ENCODE measurements at regions not wholly inside any gene's neighbourhood (a gene's known extent, or its start where the extent isn't known, plus 50 kb on each side); places are given as distances from the start of the nearest gene placed in this dataset.

- no peak for DNase-seq
Measured at GRCh38 chr11:134562196-134562595, 150.2 kb upstream of the B3GAT1 start.

- no peak for DNase-seq
Measured at GRCh38 chr11:134561331-134561720, 149.3 kb upstream of the B3GAT1 start.

- no peak for DNase-seq
Measured at GRCh38 chr11:134560566-134561330, 148.7 kb upstream of the B3GAT1 start.

DNA sequence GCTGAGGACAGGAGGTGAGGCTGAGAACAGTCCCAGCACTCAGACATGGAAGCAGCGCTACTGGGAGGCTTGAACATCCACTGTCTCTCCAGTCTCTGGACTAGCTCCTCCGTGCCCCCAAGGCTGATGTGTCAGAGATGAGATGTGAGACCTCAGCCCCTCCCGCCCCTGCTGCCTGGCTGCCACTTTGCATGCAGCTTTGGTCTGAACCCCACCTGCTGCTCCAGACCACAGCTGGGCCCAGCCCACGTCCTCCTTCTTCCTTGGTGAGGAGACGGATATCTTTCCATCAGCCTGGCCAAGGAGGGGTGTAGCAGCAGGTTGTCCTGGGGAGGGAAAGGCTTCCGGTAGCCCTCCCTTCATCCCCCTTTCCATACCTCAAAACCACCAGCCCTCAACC is 148.0 kb upstream of the B3GAT1 start:
- DNase-seq: no peak

GRCh38 chr11:134559602-134559962 is 147.5 kb upstream of the B3GAT1 start:
- DNase-seq: no peak

- no peak for DNase-seq
Measured at GRCh38 chr11:134558916-134559601, 147.0 kb upstream of the B3GAT1 start.

DNA sequence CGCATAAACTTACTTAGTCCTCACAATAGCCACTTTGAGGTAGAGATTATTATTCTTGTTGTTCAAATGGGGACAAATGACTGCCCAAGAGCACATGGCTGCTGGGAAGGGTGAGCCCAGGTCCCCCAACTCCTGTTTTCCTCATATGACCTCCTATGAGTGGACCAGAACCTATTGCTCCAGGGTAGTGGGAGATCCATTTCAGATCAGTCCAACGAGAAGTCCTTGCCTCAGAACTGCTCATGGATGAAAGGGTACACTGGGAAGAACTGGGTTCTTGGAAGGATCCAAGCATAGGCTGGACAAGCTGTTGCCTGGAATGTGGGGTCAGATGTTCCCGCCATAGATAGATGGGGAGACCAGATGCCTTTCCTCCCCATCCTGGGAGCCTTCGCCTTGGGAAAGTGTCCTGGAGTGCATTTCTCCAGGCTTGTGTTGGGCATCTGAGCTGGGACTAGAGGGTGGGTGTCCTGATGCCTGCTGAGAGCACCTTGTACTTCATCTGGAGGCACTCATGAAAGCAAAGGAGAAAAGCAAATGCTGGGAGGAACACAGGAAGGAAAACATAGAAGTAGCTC is 146.3 kb upstream of the B3GAT1 start:
- no peak for DNase-seq

DNA sequence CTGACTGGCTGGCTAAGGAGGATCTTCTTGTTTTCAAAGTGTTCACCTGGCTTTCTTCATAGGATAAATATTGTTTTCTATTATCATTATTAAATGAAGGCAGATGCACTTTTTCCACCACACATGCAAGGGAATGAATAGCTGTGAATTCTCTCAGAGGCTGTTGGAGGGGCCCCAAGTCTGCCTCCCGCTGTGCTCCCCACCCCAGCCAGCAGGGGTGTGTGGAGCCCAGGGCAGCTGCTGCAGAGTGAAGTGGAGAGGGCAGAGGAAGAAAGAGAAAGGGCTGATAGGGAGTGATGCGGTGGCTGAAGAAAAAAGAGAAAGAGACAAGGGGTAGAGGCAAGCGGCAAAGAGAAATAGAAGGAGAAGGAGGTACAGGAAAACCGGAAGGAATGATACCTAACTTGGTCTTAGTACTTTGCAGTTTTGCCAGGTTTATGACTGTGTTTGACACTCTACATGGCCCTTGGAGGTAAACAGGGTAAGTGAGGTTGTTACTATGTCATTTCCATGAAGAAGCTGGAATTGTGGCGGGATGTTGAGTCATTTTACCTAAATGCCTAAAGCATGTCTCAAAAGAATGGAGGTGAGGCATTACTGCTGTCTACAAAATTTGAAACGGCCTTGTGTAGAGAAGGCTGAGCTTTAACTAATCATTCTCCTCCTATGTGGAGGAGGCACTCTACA is 145.7 kb upstream of the B3GAT1 start:
- DNase-seq: no peak

GRCh38 chr11:134556186-134556585 is 144.1 kb upstream of the B3GAT1 start:
- DNase-seq: no peak

- DNase-seq: no peak
Measured at GRCh38 chr11:134555510-134555909, 143.5 kb upstream of the B3GAT1 start.

- DNase-seq: no peak
Measured at GRCh38 chr11:134554861-134555260, 142.8 kb upstream of the B3GAT1 start.

- no peak for DNase-seq
Measured at GRCh38 chr11:134554106-134554505, 142.1 kb upstream of the B3GAT1 start.

- DNase-seq: no peak
Measured at GRCh38 chr11:134552749-134553148, 140.7 kb upstream of the B3GAT1 start.

GRCh38 chr11:134545521-134545920 is 133.5 kb upstream of the B3GAT1 start:
- DNase-seq: no peak

DNA sequence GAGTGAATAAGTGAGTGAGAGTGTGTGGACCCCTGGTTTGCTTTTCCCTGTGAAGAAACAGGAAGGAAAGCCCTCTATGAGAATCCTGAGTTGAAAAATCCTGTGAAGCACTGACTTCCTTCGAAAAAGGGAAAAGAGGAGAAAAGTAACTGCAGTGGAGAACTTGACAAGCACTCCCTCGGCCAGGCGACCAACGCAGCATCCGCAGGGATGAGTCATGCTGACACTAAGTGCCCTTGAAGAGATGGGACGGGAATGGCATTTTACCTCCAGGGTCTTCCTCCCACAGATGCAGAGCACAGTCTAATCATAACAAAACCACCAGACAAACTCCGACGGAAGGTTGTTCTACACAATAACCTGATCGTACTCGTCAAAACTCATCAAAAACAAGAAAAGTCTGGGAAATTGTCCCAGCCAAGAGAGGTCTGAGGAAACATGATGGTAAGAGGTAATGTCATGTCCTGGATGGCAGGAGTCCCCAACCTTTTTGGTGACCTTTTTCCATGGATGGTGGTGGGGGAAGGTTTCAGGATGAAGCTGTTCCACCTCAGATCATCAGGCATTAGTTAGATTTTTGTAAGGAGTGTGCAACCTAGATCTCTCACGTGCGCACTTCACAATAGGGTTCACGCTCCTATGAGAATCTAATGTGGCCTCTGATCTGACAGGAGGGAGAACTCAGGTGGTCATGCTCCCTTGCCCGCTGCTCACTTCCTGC is 132.2 kb upstream of the B3GAT1 start:
- DNase-seq: no peak

DNA sequence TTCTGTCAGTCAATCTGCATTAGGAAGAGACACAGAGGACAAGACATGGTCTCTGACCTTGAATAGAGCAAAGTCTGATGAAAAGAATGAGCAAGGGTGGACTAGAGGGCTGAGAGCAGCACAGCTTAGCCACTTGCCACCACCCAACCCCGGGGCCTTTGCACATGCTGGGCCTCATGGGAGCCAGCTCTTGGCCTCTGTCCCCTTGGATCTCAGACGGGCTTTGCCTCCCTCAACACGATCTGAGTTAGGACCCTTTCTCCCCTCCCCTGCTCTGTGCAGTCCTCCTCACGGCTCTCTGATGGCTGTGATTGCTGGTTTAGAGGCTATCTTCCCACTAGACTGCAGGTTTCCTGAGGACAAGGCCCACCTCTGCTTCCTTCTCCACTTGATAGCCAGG is 131.6 kb upstream of the B3GAT1 start:
- no peak for DNase-seq

DNA sequence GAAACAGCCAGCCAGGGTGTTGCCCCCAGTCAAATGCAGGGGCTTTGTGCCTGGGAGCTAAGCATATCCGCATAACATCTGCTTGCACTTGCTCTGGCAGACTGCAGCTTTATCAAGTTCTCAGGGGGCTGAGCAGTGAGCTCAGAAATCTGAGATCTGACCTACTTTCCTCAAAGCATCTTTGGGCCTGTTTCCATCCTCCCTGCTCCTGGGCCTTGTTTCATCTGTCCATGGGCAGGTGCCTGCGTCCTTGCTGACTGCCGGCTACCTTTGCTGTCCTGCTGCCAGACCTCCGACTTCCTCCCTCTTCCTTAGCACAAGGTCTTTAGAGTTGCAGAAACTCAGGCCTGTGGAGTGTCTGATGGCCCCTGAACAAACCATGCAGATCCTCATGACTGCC is 131.2 kb upstream of the B3GAT1 start:
- DNase-seq: no peak

- DNase-seq: no peak
Measured at GRCh38 chr11:134542401-134543165, 130.5 kb upstream of the B3GAT1 start.

DNA sequence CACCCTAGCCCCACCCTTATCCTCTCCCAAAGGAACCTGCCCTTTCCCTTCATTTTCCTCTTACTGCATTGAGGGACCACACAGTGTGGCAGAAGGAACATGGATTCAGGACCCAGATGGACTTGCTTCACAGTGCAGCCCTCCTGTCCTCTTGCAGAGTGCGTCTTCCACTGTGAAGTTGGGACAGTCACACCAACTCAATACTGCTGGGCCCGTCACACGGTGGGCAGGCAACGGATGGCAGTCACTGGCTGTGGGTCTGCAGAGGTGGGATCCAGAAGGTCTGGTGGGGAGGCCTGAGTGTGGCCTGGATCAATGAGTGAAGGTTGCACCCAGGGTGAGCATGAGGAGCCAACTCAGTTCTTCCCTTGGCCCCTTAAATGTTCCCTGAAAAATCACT is 129.9 kb upstream of the B3GAT1 start:
- DNase-seq: no peak

- DNase-seq: no peak
Measured at GRCh38 chr11:134541355-134541754, 129.3 kb upstream of the B3GAT1 start.

GRCh38 chr11:134539285-134539684 is 127.2 kb upstream of the B3GAT1 start:
- DNase-seq: no peak

DNA sequence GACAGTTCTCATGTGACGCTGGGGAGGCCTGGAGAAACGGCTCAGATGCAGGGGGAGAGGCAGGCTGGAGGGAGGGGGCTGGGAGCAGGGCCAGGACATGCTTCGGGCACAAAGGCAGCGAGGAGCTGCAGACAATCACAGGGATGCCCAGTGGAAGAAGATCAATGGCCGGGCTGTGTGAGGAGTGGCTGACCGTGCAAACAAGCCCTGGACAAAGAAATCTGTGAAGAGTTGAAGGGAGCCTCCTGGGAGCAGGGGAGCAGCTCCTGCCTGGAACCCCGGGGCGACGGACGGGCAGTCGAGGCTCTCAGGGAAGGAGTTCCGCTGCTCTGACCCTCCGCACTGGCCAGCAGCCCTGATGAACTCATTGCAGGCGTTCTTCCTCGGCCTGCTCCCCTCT is 126.7 kb upstream of the B3GAT1 start:
- DNase-seq: no peak
